ENCODE measurements at regions not wholly inside any gene's neighbourhood (a gene's known extent, or its start where the extent isn't known, plus 50 kb on each side); places are given as distances from the start of the nearest gene placed in this dataset.

GRCh38 chr11:129279326-129280026 lies 87.4 kb upstream of the ARHGAP32 start (continued):
- TF ChIP-seq ZNF484 (CRISPR knock-in tag; IDR thresholded peaks at IDR 0.05; ENCODE audit: borderline replicate concordance, low read depth) (no peak), AHDC1 (CRISPR knock-in tag; IDR thresholded peaks at IDR 0.05; ENCODE audit: borderline replicate concordance) (no peak), ZNF556 (CRISPR knock-in tag; IDR thresholded peaks at IDR 0.05; ENCODE audit: borderline replicate concordance) (no peak), ZFP82 (CRISPR knock-in tag; IDR thresholded peaks at IDR 0.05; ENCODE audit: borderline replicate concordance) (peak; percentile 50; the same call in 1 of the 2 replicates), ZNF251 (CRISPR knock-in tag; IDR thresholded peaks at IDR 0.05) (no peak), NRL (CRISPR knock-in tag; IDR thresholded peaks at IDR 0.05; ENCODE audit: borderline replicate concordance) (0 out of 2 replicates have a peak, but pooled peaks have one; percentile 30), ZNF670 (CRISPR knock-in tag; IDR thresholded peaks at IDR 0.05; ENCODE audit: borderline replicate concordance) (no peak), RBM22 (optimal IDR thresholded peaks at IDR 0.05; ENCODE audit: low read length) (no peak), SP1 (IDR thresholded peaks at IDR 0.05) (no peak), SP1 (CRISPR knock-in tag; IDR thresholded peaks at IDR 0.05) (0 out of 2 replicates have a peak, but pooled peaks have one; percentile 18), RNF219 (CRISPR knock-in tag; IDR thresholded peaks at IDR 0.05) (no peak), NPAS2 (CRISPR knock-in tag; IDR thresholded peaks at IDR 0.05; ENCODE audit: borderline replicate concordance) (no peak), KDM3A (CRISPR knock-in tag; IDR thresholded peaks at IDR 0.05; ENCODE audit: low read depth) (no peak), ZNF441 (CRISPR knock-in tag; IDR thresholded peaks at IDR 0.05; ENCODE audit: borderline replicate concordance) (no peak), ZNF598 (CRISPR knock-in tag; IDR thresholded peaks at IDR 0.05; ENCODE audit: borderline replicate concordance) (no peak)
- TF ChIP-seq, protein P1, sequence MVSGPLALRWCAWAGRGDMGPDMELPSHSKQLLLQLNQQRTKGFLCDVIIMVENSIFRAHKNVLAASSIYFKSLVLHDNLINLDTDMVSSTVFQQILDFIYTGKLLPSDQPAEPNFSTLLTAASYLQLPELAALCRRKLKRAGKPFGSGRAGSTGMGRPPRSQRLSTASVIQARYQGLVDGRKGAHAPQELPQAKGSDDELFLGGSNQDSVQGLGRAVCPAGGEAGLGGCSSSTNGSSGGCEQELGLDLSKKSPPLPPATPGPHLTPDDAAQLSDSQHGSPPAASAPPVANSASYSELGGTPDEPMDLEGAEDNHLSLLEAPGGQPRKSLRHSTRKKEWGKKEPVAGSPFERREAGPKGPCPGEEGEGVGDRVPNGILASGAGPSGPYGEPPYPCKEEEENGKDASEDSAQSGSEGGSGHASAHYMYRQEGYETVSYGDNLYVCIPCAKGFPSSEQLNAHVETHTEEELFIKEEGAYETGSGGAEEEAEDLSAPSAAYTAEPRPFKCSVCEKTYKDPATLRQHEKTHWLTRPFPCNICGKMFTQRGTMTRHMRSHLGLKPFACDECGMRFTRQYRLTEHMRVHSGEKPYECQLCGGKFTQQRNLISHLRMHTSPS (CRISPR knock-in tag; IDR thresholded peaks at IDR 0.05; ENCODE audit: low read depth), result no peak
- TF ChIP-seq, protein P2, sequence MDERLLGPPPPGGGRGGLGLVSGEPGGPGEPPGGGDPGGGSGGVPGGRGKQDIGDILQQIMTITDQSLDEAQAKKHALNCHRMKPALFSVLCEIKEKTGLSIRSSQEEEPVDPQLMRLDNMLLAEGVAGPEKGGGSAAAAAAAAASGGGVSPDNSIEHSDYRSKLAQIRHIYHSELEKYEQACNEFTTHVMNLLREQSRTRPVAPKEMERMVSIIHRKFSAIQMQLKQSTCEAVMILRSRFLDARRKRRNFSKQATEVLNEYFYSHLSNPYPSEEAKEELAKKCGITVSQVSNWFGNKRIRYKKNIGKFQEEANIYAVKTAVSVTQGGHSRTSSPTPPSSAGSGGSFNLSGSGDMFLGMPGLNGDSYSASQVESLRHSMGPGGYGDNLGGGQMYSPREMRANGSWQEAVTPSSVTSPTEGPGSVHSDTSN (CRISPR knock-in tag; IDR thresholded peaks at IDR 0.05), result no peak

Measured in HepG2 (cell line).